B cell (primary cell): ENCODE measurements at regions not wholly inside any gene's neighbourhood (a gene's known extent, or its start where the extent isn't known, plus 50 kb on each side); places are given as distances from the start of the nearest gene placed in this dataset.

Source experiments
- ATAC-seq: fragments of 200-7000 bp; cut with Tn5 transposase; one replicate; pipeline ENCODE4 v1.10.0; 2021; ENCODE audit warnings: low read depth, mild to moderate bottlenecking, moderate number of reproducible peaks, moderate library complexity
- CTCF ChIA-PET: fragments of 350-600 bp; sonication (Branson Sonifier 250); formaldehyde crosslinking; loops from one replicate; lab custom pipeline; 2021; ENCODE audit warnings: antibody characterized with exemption, inconsistent platforms; lab: Charles Lee
- POLR2A ChIA-PET: fragments of 350-600 bp; sonication (Branson Sonifier 250); formaldehyde crosslinking; loops from one replicate; lab custom pipeline; 2021; ENCODE audit warnings: antibody characterized with exemption; lab: Charles Lee
- DNase-seq: peaks from one replicate; pipeline ENCODE4 v3.0.0; 2013
- H2AFZ ChIP-seq: 2 replicates; pipeline ENCODE4 v1.6.1; 2012; ENCODE audit warnings: mild to moderate bottlenecking, low read depth, low read length; ENCODE audit not compliant: insufficient read depth, poor library complexity, severe bottlenecking
- H3K27ac ChIP-seq, 2 donors: 1 replicate in 1 of 2; 2 replicates in 1 of 2; pipeline ENCODE4 v1.5.1; 2012 to 2013; ENCODE audit warnings: low read length in 2 of 2, mild to moderate bottlenecking in 2 of 2, moderate library complexity in 1 of 2
- H3K27me3 ChIP-seq, 4 experiments: fragments of 200-600 bp in 1 of 4; sonication (generic) in 1 of 4; replicated peaks in 1 of 4; 1 replicate in 2 of 4; 2 replicates in 2 of 4; pipeline versions ENCODE4 v1.6.1 to v1.7.0; 2013 to 2016; ENCODE audit warnings: low read length in 3 of 4, mild to moderate bottlenecking in 2 of 4, mixed read lengths in 1 of 4, moderate library complexity in 1 of 4; ENCODE audit not compliant: insufficient read depth in 4 of 4, control insufficient read depth in 3 of 4; ENCODE audit errors: control extremely low read depth in 1 of 4
- H3K36me3 ChIP-seq, 2 experiments: replicated peaks in 1 of 2; 1 replicate in 1 of 2; 2 replicates in 1 of 2; pipeline versions ENCODE4 v1.6.1 to v1.7.1; 2013; ENCODE audit warnings: low read length in 1 of 2; ENCODE audit not compliant: insufficient read depth in 2 of 2, control insufficient read depth in 1 of 2; ENCODE audit errors: control extremely low read depth in 1 of 2, extremely low read depth in 1 of 2
- H3K4me1 ChIP-seq, 2 donors: fragments of 200-600 bp in 1 of 2; sonication (generic) in 1 of 2; 1 replicate in 1 of 2; 2 replicates in 1 of 2; pipeline versions ENCODE4 v1.5.1 to v1.6.1; 2013 to 2017; ENCODE audit warnings: low read length in 2 of 2; ENCODE audit not compliant: control insufficient read depth in 2 of 2, insufficient read depth in 2 of 2
- H3K4me2 ChIP-seq: replicated peaks from 2 replicates; pipeline ENCODE3; 2012; ENCODE audit warnings: mild to moderate bottlenecking, low read depth, low read length; ENCODE audit not compliant: poor library complexity, severe bottlenecking
- H3K4me3 ChIP-seq, 5 experiments: fragments of 200-600 bp in 1 of 5; sonication (generic) in 1 of 5; 1 replicate in 3 of 5; 2 replicates in 2 of 5; pipeline versions ENCODE4 v1.5.1 to v1.7.0; 2011 to 2016; ENCODE audit warnings: low read length in 4 of 5, mild to moderate bottlenecking in 4 of 5, low read depth in 2 of 5, control low read depth in 1 of 5, moderate library complexity in 1 of 5; ENCODE audit not compliant: insufficient read depth in 1 of 5; ENCODE audit errors: control extremely low read depth in 1 of 5, extremely low read depth in 1 of 5
- H3K79me2 ChIP-seq: fragments of 200-600 bp; sonication (generic); one replicate; pipeline ENCODE4 v1.6.0; 2016; ENCODE audit warnings: low read length; ENCODE audit not compliant: control insufficient read depth, insufficient read depth
- H3K9ac ChIP-seq: fragments of 200-600 bp; sonication (generic); 2 replicates; pipeline ENCODE4 v1.6.1; 2017; ENCODE audit warnings: mild to moderate bottlenecking, low read length, moderate library complexity
- H3K9me3 ChIP-seq, 3 donors: one replicate each; pipeline versions ENCODE4 v1.6.1 to v1.7.1; 2013; ENCODE audit warnings: low read length in 2 of 3; ENCODE audit not compliant: control insufficient read depth in 2 of 3, insufficient read depth in 1 of 3; ENCODE audit errors: control extremely low read depth in 1 of 3
- H4K20me1 ChIP-seq: 2 replicates; pipeline ENCODE4 v1.6.0; 2012; ENCODE audit warnings: mild to moderate bottlenecking, low read length; ENCODE audit not compliant: insufficient read depth, control insufficient read depth, poor library complexity, severe bottlenecking
- H3K27ac Mint-ChIP-seq: one replicate; pipeline ENCODE4 v1.8.0; 2021; ENCODE audit warnings: mixed read lengths
- H3K27me3 Mint-ChIP-seq: one replicate; pipeline ENCODE4 v1.8.0; 2021; ENCODE audit warnings: mixed read lengths
- H3K4me1 Mint-ChIP-seq: one replicate; pipeline ENCODE4 v1.8.0; 2021; ENCODE audit warnings: mixed read lengths
- H3K4me3 Mint-ChIP-seq: one replicate; pipeline ENCODE4 v1.8.0; 2021; ENCODE audit warnings: mixed read lengths
- H3K9me3 Mint-ChIP-seq: one replicate; pipeline ENCODE4 v1.8.0; 2022; ENCODE audit warnings: mixed read lengths; ENCODE audit not compliant: insufficient read depth
- EZH2 ChIP-seq: IDR thresholded peaks from 2 replicates; pipeline ENCODE4 v1.6.1; 2012; ENCODE audit warnings: borderline replicate concordance, low read depth, mild to moderate bottlenecking, moderate library complexity, low read length; ENCODE audit not compliant: insufficient read depth, poor library complexity, severe bottlenecking
- WGBS: methylation state at CpG from one replicate; pipeline ENCODE4 v1.1.5; 2013; ENCODE audit warnings: missing lambda C conversion rate; ENCODE audit not compliant: insufficient coverage; 5-methylcytosine and 5-hydroxymethylcytosine counted together
- intact Hi-C: fragments of 100-400 bp; cut with micrococcal nuclease; formaldehyde crosslinking; loops from one replicate; pipeline ENCODE4 v1.10.0; 2022
- TF ChIP-seq, protein P1 (sequence below): fragments of 200-600 bp; IDR thresholded peaks from one replicate; pipeline ENCODE4 v1.8.0; 2022; ENCODE audit warnings: antibody characterized with exemption, mild to moderate bottlenecking

- no CpG with 5 or more reads among the region's 1 CpG for WGBS
- ChIA-PET POLR2A (no interaction called here), CTCF (no interaction called here)
- TF ChIP-seq, protein P1, sequence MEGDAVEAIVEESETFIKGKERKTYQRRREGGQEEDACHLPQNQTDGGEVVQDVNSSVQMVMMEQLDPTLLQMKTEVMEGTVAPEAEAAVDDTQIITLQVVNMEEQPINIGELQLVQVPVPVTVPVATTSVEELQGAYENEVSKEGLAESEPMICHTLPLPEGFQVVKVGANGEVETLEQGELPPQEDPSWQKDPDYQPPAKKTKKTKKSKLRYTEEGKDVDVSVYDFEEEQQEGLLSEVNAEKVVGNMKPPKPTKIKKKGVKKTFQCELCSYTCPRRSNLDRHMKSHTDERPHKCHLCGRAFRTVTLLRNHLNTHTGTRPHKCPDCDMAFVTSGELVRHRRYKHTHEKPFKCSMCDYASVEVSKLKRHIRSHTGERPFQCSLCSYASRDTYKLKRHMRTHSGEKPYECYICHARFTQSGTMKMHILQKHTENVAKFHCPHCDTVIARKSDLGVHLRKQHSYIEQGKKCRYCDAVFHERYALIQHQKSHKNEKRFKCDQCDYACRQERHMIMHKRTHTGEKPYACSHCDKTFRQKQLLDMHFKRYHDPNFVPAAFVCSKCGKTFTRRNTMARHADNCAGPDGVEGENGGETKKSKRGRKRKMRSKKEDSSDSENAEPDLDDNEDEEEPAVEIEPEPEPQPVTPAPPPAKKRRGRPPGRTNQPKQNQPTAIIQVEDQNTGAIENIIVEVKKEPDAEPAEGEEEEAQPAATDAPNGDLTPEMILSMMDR, result no peak
- TF ChIP-seq EZH2, result no peak
- Mint-ChIP-seq H3K4me1 (peaks cover 17% of the 10 kb centered on the region), H3K9me3 (no peaks in the 10 kb centered on the region), H3K4me3 (no peak overlapping the region), H3K27me3 (peaks cover 14% of the 10 kb centered on the region), H3K27ac (no peak overlapping the region)
- Histone ChIP-seq H4K20me1 (no peaks in the 10 kb centered on the region), H3K4me3 (no peak overlapping the region), H3K4me1 (peaks cover 20 to 22% of the 10 kb centered on the region in 2 donors), H3K9me3 (no peaks in the 10 kb centered on the region), H3K27me3 (no peaks in the 10 kb centered on the region), H3K79me2 (no peaks in the 10 kb centered on the region), H3K9ac (no peak overlapping the region), H3K4me2 (no peak overlapping the region), H3K36me3 (no peaks in the 10 kb centered on the region), H3K27ac (no peak overlapping the region), H2AFZ (no peak overlapping the region)
- intact Hi-C loops, result no loop called here
- DNase-seq (no peak), ATAC-seq (no peak)
Measured at GRCh38 chrX:39327705-39328104, 526.4 kb downstream of the MID1IP1 start.

- Mint-ChIP-seq H3K27me3 (peaks cover 14% of the 10 kb centered on the region), H3K4me3 (no peak overlapping the region), H3K4me1 (peaks cover 17% of the 10 kb centered on the region), H3K9me3 (no peaks in the 10 kb centered on the region), H3K27ac (no peak overlapping the region)
- Histone ChIP-seq H3K4me2 (no peak overlapping the region), H3K79me2 (no peaks in the 10 kb centered on the region), H3K36me3 (no peaks in the 10 kb centered on the region), H3K9me3 (no peaks in the 10 kb centered on the region), H3K4me1 (peaks cover 20 to 22% of the 10 kb centered on the region in 2 donors), H4K20me1 (no peaks in the 10 kb centered on the region), H3K4me3 (no peak overlapping the region), H3K27me3 (no peaks in the 10 kb centered on the region), H2AFZ (no peak overlapping the region), H3K9ac (no peak overlapping the region), H3K27ac (no peak overlapping the region)
- no peak for ATAC-seq
- intact Hi-C loops, result no loop called here
- POLR2A ChIA-PET, result no interaction called here
- CTCF ChIA-PET, result no interaction called here
- TF ChIP-seq EZH2, result no peak
- TF ChIP-seq, protein P1, result no peak
- WGBS, result no CpG with 5 or more reads among the region's 4 CpGs
- DNase-seq, result no peak
Measured at GRCh38 chrX:39328661-39329060, 527.4 kb downstream of the MID1IP1 start.
